Naive thymus-derived CD8-positive, alpha-beta T cell (primary cell): ENCODE measurements at regions not wholly inside any gene's neighbourhood (a gene's known extent, or its start where the extent isn't known, plus 50 kb on each side); places are given as distances from the start of the nearest gene placed in this dataset.

Experiments
- ATAC-seq, 2 donors: fragments of 150-1000 bp; cut with Tn5 transposase in 1 of 2; sonication (Bioruptor Pico), chemical (Tn5 transposase) in 1 of 2; 1 replicate in 1 of 2; 2 replicates in 1 of 2; pipeline ENCODE4 v1.10.0; 2021; ENCODE audit warnings: mild to moderate bottlenecking in 2 of 2, moderate library complexity in 2 of 2
- POLR2A ChIA-PET: fragments of 350-600 bp; sonication (Branson Sonifier 250); formaldehyde crosslinking; loops from one replicate; lab custom pipeline; 2021; ENCODE audit warnings: antibody characterized with exemption; lab: Charles Lee
- DNase-seq, 10 donors: peaks; one replicate each; pipeline versions ENCODE4 v3.0.0 to v3.0.0-alpha.2; 2020 to 2022
- H3K27ac Mint-ChIP-seq, 10 donors: one replicate each; pipeline ENCODE4 v1.8.0; 2020 to 2022; ENCODE audit warnings: mild to moderate bottlenecking in 10 of 10, mixed read lengths in 10 of 10, moderate library complexity in 4 of 10, inconsistent platforms in 1 of 10
- H3K27me3 Mint-ChIP-seq, 5 donors: one replicate each; pipeline ENCODE4 v1.8.0; 2021 to 2022; ENCODE audit warnings: mixed read lengths in 5 of 5
- H3K36me3 Mint-ChIP-seq, 3 donors: one replicate each; pipeline ENCODE4 v1.8.0; 2020 to 2022; ENCODE audit warnings: mixed read lengths in 3 of 3, mild to moderate bottlenecking in 2 of 3, inconsistent platforms in 1 of 3
- H3K4me1 Mint-ChIP-seq, 4 donors: one replicate each; pipeline ENCODE4 v1.8.0; 2021 to 2022; ENCODE audit warnings: mixed read lengths in 4 of 4
- H3K4me3 Mint-ChIP-seq, 10 donors: one replicate each; pipeline ENCODE4 v1.8.0; 2020 to 2022; ENCODE audit warnings: mild to moderate bottlenecking in 10 of 10, mixed read lengths in 10 of 10, moderate library complexity in 6 of 10, inconsistent platforms in 1 of 10
- H3K9me3 Mint-ChIP-seq, 9 donors: one replicate each; pipeline ENCODE4 v1.8.0; 2020 to 2022; ENCODE audit warnings: mixed read lengths in 9 of 9, mild to moderate bottlenecking in 3 of 9, inconsistent platforms in 1 of 9, moderate library complexity in 1 of 9

DNA sequence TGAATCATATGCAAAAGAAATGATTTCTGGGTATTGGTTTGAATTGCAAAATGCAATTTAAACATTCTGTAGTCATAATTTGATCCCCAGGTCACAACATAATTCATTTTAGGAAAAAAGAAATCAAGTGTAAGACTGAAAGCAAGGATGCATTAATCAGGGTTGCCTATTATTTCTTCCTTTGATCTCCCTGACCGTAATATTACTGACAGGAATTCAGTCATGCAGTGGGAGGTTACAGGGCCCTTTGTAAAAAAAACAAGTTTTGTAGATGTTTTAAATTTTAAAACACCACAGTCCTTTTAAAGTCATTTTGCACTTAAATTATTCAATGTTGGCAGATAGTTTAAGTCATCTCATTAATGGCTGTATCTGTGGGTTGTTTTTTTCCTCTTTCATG is 263.0 kb upstream of the NCAM2 start:
- POLR2A ChIA-PET = no interaction called here
- Mint-ChIP-seq H3K36me3 (peaks cover 0 to 6% (median 0%) of the 10 kb centered on the region in 3 donors), H3K4me3 (no peak overlapping the region), H3K27ac (no peak overlapping the region), H3K27me3 (no peaks in the 10 kb centered on the region), H3K4me1 (no peaks in the 10 kb centered on the region), H3K9me3 (peaks cover 0 to 21% (median 15%) of the 10 kb centered on the region in 9 donors)
- DNase-seq = no peak
- no peak for ATAC-seq

DNA sequence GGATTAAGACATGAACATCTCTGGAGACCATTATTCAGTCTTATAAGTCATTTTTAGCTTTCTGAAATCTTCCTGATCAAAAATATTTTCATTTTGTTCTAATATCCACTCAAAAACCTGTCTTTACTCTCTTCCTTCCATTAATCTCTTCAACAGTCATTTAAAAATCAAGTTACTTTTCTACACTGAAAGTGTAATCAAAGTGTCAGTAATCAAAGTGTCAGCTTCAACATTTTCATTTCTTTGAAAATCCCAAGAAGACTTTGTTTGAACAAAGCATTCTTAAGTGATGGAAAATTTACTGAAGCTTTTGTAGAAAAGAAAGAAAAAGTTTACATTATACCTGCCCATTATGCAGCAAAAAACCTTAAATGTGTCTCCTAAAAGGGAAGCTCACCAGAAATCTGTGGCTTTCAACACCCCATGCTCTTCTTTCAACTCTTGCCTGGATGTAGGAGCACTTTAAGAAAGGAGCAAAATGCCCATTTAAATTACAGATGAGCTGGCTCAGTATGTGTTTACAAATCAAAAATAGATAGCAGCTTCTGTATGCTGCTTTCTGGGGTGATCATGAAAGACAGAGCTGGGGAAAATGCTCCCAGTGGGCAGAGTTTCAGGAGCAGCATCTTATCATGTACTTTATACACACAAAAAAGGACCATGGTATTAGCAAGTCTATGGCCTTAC is 260.8 kb upstream of the NCAM2 start:
- peaks cover 0 to 21% (median 8%) of the 10 kb centered on the region in 9 donors for H3K9me3 Mint-ChIP-seq
- no peaks in the 10 kb centered on the region for H3K4me1 Mint-ChIP-seq

DNA sequence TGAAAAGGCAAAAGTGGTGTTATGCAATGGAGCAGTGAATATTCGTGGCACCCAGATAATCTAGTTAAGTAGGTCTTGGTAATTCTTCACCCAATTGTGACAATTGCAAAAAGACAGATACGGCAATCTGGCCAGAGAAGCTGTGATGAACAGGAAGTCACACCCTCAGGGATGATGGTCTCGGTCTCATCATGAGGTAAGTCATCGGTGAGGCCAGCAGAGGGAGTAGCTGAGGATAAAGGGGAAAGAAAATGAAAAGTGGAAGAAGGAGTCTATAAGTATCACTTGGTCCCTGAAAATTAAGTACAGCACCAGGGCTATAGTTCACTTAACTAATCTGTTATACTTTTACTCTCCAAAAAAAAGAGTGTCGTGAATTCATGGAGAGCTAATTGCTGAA is 258.8 kb upstream of the NCAM2 start:
- no peak overlapping the region for H3K4me3 Mint-ChIP-seq
- ATAC-seq (no peak), DNase-seq (no peak)
- H3K27ac Mint-ChIP-seq = no peak overlapping the region
- peaks cover 0 to 6% (median 0%) of the 10 kb centered on the region in 3 donors for H3K36me3 Mint-ChIP-seq
- no peaks in the 10 kb centered on the region for H3K4me1 Mint-ChIP-seq
- H3K27me3 Mint-ChIP-seq = no peaks in the 10 kb centered on the region
- H3K9me3 Mint-ChIP-seq = peaks cover 0 to 21% (median 8%) of the 10 kb centered on the region in 9 donors
- POLR2A ChIA-PET = no interaction called here

More for the DNA sequence above, 260.8 kb upstream of the NCAM2 start:
- Mint-ChIP-seq H3K27ac (no peak overlapping the region), H3K27me3 (no peaks in the 10 kb centered on the region), H3K4me3 (peak overlapping the region in 1 of 10 donors; percentile 41), H3K36me3 (peaks cover 0 to 6% (median 0%) of the 10 kb centered on the region in 3 donors)
- no peak for DNase-seq
- POLR2A ChIA-PET = no interaction called here
- ATAC-seq = no peak

DNA sequence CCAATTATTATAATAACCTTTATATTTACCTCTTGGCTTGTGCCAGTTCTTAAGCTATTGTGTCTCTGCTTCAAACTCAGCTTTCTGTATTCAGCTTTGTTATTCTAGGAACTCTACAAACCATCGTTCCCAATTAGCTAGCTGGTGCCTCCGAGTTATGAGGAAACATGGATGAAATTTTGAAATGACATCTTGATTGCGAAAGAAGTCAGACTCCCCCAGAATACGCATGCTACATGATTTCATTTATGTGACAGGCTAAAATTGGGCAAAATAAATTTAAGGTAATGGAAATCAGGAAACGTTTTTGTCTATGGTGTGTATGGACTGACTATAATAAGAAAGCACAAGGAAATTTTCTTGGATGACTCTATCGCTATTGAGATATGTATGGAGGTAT is 256.8 kb upstream of the NCAM2 start:
- H3K27me3 Mint-ChIP-seq = no peaks in the 10 kb centered on the region
- H3K9me3 Mint-ChIP-seq = peaks cover 0 to 21% (median 8%) of the 10 kb centered on the region in 9 donors
- no peak for ATAC-seq

DNA sequence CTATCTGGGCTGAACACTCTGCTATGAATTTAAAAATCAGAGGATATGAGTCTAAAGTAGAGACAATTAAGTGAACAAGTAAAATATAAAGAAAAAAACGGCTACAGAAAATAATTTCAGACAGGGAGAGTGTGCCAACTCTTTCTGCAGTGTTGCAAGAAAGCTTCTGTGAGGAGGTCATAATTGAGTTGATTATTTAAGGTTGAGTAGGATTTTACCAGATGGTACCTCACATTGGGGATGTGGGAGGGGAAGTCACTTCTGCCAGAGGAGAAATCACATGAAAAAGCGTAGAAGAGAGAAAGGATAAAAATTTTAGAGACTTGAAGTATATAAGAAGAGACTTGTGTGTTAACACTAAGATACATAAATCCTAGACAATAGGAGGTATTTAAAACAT is 238.0 kb upstream of the NCAM2 start:
- Mint-ChIP-seq H3K27ac (no peak overlapping the region), H3K27me3 (no peaks in the 10 kb centered on the region), H3K9me3 (peaks cover 0 to 29% (median 8%) of the 10 kb centered on the region in 9 donors), H3K4me3 (no peak overlapping the region), H3K4me1 (no peaks in the 10 kb centered on the region), H3K36me3 (no peaks in the 10 kb centered on the region)
- ATAC-seq (no peak), DNase-seq (no peak)
- POLR2A ChIA-PET = no interaction called here

More for the DNA sequence above, 256.8 kb upstream of the NCAM2 start:
- no peak overlapping the region for H3K4me3 Mint-ChIP-seq
- no peak for DNase-seq
- H3K4me1 Mint-ChIP-seq = no peaks in the 10 kb centered on the region
- POLR2A ChIA-PET = no interaction called here
- H3K27ac Mint-ChIP-seq = no peak overlapping the region
- no peaks in the 10 kb centered on the region for H3K36me3 Mint-ChIP-seq

DNA sequence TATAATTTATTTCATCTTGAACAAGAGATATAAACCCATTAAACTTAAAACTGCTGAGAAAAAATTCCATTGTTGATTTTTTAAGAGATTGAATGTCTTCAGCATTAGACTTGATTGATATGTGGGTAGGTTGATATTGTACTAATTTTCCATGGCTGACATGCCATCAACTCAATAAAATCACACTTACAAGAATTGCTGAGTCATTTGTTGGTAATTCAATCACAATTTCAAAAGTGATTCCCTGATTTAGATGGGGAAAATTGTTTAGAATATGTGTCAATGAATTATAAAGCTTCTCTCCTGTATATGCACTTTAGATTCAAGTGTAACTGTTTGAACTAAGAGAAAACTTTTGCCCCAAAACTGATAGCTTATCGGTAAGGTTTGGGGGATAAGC is 223.5 kb upstream of the NCAM2 start:
- POLR2A ChIA-PET = no interaction called here
- Mint-ChIP-seq H3K27me3 (no peaks in the 10 kb centered on the region), H3K27ac (no peak overlapping the region), H3K4me1 (no peaks in the 10 kb centered on the region), H3K9me3 (peaks cover 0 to 22% (median 3%) of the 10 kb centered on the region in 9 donors), H3K4me3 (no peak overlapping the region), H3K36me3 (no peaks in the 10 kb centered on the region)
- DNase-seq (no peak), ATAC-seq (no peak)

DNA sequence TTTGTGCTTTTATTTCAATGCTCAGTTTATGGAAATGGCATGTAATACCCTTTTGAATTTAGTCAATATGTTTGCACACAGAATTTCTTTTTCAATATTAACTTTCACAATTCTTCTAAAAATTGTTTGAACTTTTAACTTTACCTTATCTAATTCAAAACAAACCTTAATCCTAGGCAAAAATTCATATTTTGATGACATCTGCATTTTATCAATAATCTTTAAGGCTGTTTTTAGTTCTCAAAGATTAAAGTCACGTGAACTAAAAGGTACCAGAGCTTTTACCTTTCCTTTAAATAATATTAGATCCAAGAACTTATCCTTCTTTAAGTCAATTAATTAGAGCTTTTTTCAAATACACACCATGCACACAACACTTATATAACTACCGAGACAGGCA is 218.9 kb upstream of the NCAM2 start:
- H3K4me3 Mint-ChIP-seq = no peak overlapping the region
- POLR2A ChIA-PET = no interaction called here
- peaks cover 0 to 2% (median 0%) of the 10 kb centered on the region in 4 donors for H3K4me1 Mint-ChIP-seq
- H3K27ac Mint-ChIP-seq = no peak overlapping the region
- no peak for ATAC-seq
- no peaks in the 10 kb centered on the region for H3K36me3 Mint-ChIP-seq
- H3K27me3 Mint-ChIP-seq = no peaks in the 10 kb centered on the region
- H3K9me3 Mint-ChIP-seq = peaks cover 0 to 24% (median 8%) of the 10 kb centered on the region in 9 donors
- no peak for DNase-seq

DNA sequence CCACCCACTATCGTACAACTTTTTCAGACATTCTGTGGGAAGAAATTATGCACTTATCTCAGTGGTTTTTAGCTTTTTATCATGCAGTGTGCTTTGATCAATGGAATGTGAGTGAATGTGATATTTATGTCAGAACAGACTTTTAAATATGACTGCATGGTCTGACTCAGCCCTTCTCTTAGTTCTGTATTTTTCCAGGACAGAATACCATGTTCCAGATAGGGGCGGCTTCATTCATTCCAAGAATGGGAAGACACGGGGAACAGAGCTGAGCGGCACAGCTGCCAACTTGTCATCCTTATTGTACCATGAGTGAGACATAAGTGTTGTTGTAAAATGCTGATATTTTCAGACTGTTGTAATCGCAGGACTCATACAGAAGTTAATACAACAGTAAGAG is 214.6 kb upstream of the NCAM2 start:
- Mint-ChIP-seq H3K27me3 (no peaks in the 10 kb centered on the region), H3K9me3 (peaks cover 0 to 20% (median 8%) of the 10 kb centered on the region in 9 donors), H3K36me3 (no peaks in the 10 kb centered on the region), H3K4me3 (no peak overlapping the region), H3K27ac (no peak overlapping the region), H3K4me1 (peaks cover 0 to 2% (median 0%) of the 10 kb centered on the region in 4 donors)
- ATAC-seq = no peak
- POLR2A ChIA-PET = no interaction called here
- DNase-seq = no peak

DNA sequence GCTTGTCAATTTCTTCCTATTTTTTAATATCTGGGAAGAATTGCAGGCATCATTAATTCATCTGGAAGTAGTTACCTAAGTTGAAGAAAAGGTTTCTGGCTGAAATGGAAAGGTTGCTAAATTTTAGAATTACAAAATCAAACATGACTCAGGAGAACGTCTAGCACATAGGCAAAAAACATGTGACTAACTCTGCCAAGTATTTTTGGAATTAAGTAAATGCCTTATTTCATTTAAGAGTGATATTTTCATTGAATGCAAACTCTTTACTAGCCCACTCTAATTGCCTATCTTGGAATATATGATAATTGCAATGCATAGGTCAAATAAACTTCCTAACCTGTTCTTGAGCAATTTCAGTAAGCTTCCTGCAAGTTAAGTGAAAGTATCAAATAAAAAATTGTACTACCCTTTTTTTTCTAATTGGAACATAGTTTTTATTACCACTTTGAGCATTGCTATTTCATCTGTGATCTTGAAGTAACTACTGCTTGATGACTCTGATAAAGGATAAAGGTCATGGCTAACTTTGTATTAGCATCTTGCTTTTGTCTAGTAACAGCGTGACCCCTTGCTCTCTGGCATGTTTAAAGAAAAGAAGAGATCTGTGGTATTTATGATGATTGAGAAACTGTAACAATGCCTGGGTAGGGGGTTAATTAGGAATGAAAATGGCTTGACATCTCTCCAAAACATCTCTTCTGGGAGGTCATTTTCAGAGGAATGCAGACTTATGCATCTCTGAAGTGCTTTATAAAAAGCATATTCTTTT is 208.3 kb upstream of the NCAM2 start:
- no peak for DNase-seq
- no peaks in the 10 kb centered on the region for H3K36me3 Mint-ChIP-seq
- no peak overlapping the region for H3K4me3 Mint-ChIP-seq
- ATAC-seq = no peak
- H3K27me3 Mint-ChIP-seq = no peaks in the 10 kb centered on the region
- no peak overlapping the region for H3K27ac Mint-ChIP-seq
- POLR2A ChIA-PET = no interaction called here
- H3K9me3 Mint-ChIP-seq = peaks cover 0 to 18% (median 1%) of the 10 kb centered on the region in 9 donors
- no peaks in the 10 kb centered on the region for H3K4me1 Mint-ChIP-seq

DNA sequence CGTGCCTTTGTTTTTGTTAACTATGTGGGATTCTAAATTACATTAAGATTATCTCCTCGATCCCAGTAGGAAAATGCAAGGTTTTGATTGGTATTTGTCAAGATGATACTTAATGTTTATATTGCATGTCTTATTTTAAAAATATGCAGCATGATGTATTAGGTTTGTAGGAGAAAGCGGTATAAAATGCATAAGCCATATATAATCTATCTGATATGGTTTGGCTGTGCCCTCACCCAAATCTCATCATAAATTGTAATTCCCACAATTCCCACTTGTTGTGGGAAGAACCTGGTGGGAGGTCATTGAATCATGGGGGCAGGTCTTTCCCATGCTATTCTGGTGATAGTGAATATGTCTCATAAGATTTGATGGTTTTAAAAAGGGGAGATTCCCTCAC is 198.1 kb upstream of the NCAM2 start:
- ATAC-seq (no peak), DNase-seq (no peak)
- POLR2A ChIA-PET = no interaction called here
- Mint-ChIP-seq H3K4me3 (no peak overlapping the region), H3K4me1 (no peaks in the 10 kb centered on the region), H3K27me3 (no peaks in the 10 kb centered on the region), H3K36me3 (no peaks in the 10 kb centered on the region), H3K27ac (no peak overlapping the region), H3K9me3 (peaks cover 0 to 17% (median 3%) of the 10 kb centered on the region in 9 donors)

DNA sequence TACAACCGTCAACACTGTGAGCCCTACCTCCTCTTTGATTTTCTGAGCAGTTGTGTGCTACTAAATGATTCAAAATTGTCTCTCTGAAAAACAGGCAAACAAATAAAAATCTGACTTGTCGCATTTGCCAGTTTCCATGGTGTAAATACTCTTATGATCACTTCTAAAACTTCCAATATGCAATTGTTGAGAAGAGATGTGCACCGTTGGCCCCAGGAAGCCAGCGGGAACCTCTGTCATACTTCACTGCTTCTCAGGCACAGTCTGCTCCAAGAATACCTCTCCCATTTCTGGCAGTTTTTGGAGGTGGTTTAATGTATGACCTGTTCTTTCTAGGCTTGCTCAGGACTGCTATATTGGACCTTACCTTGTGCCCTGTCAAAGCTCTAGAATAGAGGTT is 196.0 kb upstream of the NCAM2 start:
- Mint-ChIP-seq H3K4me3 (no peak overlapping the region), H3K36me3 (no peaks in the 10 kb centered on the region), H3K4me1 (no peaks in the 10 kb centered on the region), H3K27ac (no peak overlapping the region), H3K9me3 (peaks cover 0 to 18% (median 2%) of the 10 kb centered on the region in 9 donors), H3K27me3 (no peaks in the 10 kb centered on the region)
- ATAC-seq (no peak), DNase-seq (no peak)
- POLR2A ChIA-PET = no interaction called here

DNA sequence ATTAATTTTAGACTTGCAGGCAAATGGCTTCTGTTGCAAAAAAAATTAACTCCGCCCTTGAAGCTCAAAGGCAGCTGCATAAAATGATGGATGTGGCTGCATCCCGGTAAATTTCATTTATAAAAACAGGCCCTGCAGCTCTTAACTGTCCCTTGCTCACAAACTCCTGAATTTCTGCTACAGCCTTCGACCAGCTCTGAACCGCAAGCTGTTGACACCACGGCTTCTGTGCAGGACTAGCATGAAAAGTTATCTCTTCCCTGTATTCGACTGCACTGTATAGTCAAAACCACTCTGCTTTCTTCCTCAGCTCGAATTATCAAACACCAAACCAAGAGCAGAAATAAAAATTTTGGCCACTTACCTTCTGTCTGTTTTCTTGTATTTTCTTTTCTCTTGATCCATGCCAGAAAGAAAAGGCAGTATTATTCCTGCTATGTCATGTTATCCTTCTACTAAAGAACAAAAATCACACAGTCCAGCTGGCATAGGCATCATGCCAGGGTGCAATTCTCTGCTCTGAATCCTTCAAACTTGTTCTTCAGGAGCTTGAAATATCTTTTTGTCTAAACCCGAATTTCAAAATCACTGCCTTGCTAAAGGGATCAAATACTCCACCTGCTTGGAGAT is 195.5 kb upstream of the NCAM2 start:
- DNase-seq (no peak), ATAC-seq (no peak)
- Mint-ChIP-seq H3K27me3 (no peaks in the 10 kb centered on the region), H3K27ac (no peak overlapping the region), H3K4me1 (no peaks in the 10 kb centered on the region), H3K4me3 (no peak overlapping the region), H3K9me3 (peaks cover 0 to 24% (median 2%) of the 10 kb centered on the region in 9 donors), H3K36me3 (no peaks in the 10 kb centered on the region)
- POLR2A ChIA-PET = no interaction called here

DNA sequence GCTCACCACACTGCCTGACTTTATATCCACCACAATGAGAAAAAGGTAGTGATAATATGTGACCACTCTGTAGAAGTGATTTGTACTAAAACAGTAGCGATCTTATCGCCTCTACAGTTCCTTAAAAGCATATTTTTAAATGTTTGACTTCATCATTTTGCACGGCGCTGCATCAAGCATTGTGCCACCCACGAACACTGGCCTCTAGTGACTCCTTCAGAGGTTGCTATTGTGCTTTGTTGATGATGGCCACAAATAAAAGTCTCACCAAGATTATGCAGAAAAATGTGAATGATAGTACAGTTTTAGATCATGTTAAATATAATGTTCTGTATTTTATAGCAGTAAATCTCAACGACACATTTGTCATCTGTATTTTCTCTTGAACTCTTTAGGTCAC is 186.5 kb upstream of the NCAM2 start:
- H3K4me1 Mint-ChIP-seq = no peaks in the 10 kb centered on the region
- H3K36me3 Mint-ChIP-seq = no peaks in the 10 kb centered on the region
- DNase-seq = no peak
- ATAC-seq = no peak
- peaks cover 0 to 23% (median 2%) of the 10 kb centered on the region in 9 donors for H3K9me3 Mint-ChIP-seq
- POLR2A ChIA-PET = no interaction called here
- H3K4me3 Mint-ChIP-seq = no peak overlapping the region
- H3K27ac Mint-ChIP-seq = no peak overlapping the region
- no peaks in the 10 kb centered on the region for H3K27me3 Mint-ChIP-seq
